Prostate gland (tissue), 2 donors: ENCODE measurements at regions not wholly inside any gene's neighbourhood (a gene's known extent, or its start where the extent isn't known, plus 50 kb on each side); places are given as distances from the start of the nearest gene placed in this dataset.

Experiments
- DNase-seq: peaks from one replicate; pipeline ENCODE4 v3.0.0-alpha.2; 2019; ENCODE audit warnings: low spot score
- H3K27ac ChIP-seq, 2 donors: fragments of 200-600 bp; sonication (generic); 2 replicates each; pipeline ENCODE4 v1.5.1; 2017 to 2019
- H3K27me3 ChIP-seq: fragments of 200-600 bp; sonication (generic); replicated peaks from 2 replicates; pipeline ENCODE4 v1.5.1; 2019; ENCODE audit not compliant: insufficient read depth
- H3K36me3 ChIP-seq, 2 donors: fragments of 200-600 bp; sonication (generic); 1 replicate in 1 of 2; 2 replicates in 1 of 2; pipeline versions ENCODE4 v1.5.1 to v1.8.1; 2017 to 2019
- H3K4me1 ChIP-seq: fragments of 200-600 bp; sonication (generic); replicated peaks from 2 replicates; pipeline ENCODE4 v1.5.1; 2019
- H3K4me3 ChIP-seq, 2 donors: fragments of 200-600 bp; sonication (generic); 2 replicates each; pipeline ENCODE4 v1.5.1; 2017 to 2019
- H3K9me3 ChIP-seq: fragments of 200-600 bp; sonication (generic); 2 replicates; pipeline ENCODE4 v1.5.1; 2017
- CTCF ChIP-seq, 4 experiments: fragments of 200-600 bp in 2 of 4; fragments of 450-650 bp in 2 of 4; sonication (generic) in 2 of 4; IDR thresholded peaks; 1 replicate in 3 of 4; 2 replicates in 1 of 4; pipeline ENCODE4 v1.5.1; 2016 to 2019; ENCODE audit warnings: antibody characterized with exemption in 4 of 4, mild to moderate bottlenecking in 2 of 4, moderate library complexity in 2 of 4
- POLR2A ChIP-seq: fragments of 450-650 bp; IDR thresholded peaks from one replicate; pipeline ENCODE4 v1.6.1; 2016; ENCODE audit warnings: antibody characterized with exemption, mild to moderate bottlenecking
- POLR2AphosphoS5 ChIP-seq: sonication (generic); formaldehyde crosslinking; IDR thresholded peaks from one replicate; pipeline ENCODE4 v1.6.1; 2017; ENCODE audit warnings: antibody characterized with exemption
- WGBS: methylation state at CpG from one replicate; pipeline ENCODE4 v1.1.5; 2018; 5-methylcytosine and 5-hydroxymethylcytosine counted together
- intact Hi-C: fragments of 100-400 bp; cut with DNase I; formaldehyde crosslinking; loops from one replicate; pipeline ENCODE4 v1.14.2; 2022

- no peaks in the 10 kb centered on the region for H3K4me1 ChIP-seq
- TF ChIP-seq POLR2A = no peak
- no peak for TF ChIP-seq CTCF (IDR thresholded peaks at IDR 0.05)
- TF ChIP-seq POLR2AphosphoS5 = no peak
- DNase-seq = no peak
- no peaks in the 10 kb centered on the region for H3K36me3 ChIP-seq
- 90% methylated on average over 5 of the region's 5 CpGs for WGBS
- no peak overlapping the region for H3K27ac ChIP-seq
- no peaks in the 10 kb centered on the region for H3K27me3 ChIP-seq
- intact Hi-C loops = no loop called here
- no peaks in the 10 kb centered on the region for H3K9me3 ChIP-seq
- H3K4me3 ChIP-seq = no peak overlapping the region
Observed at GRCh38 chr10:113232928-113233511, 283.0 kb downstream of the TCF7L2 start.

GRCh38 chr10:113234481-113234880, 284.4 kb downstream of the TCF7L2 start:
- intact Hi-C loops = no loop called here
- Histone ChIP-seq H3K27me3 (no peaks in the 10 kb centered on the region), H3K9me3 (no peaks in the 10 kb centered on the region), H3K27ac (no peak overlapping the region), H3K36me3 (no peaks in the 10 kb centered on the region), H3K4me1 (no peaks in the 10 kb centered on the region), H3K4me3 (no peak overlapping the region)
- no peak for DNase-seq
- 90% methylated on average over 3 of the region's 3 CpGs for WGBS
- TF ChIP-seq POLR2AphosphoS5 (no peak), POLR2A (no peak), CTCF (IDR thresholded peaks at IDR 0.05) (no peak)

- Histone ChIP-seq H3K9me3 (no peaks in the 10 kb centered on the region), H3K4me3 (no peak overlapping the region), H3K36me3 (no peaks in the 10 kb centered on the region), H3K27ac (no peak overlapping the region), H3K4me1 (no peaks in the 10 kb centered on the region), H3K27me3 (no peaks in the 10 kb centered on the region)
- intact Hi-C loops = no loop called here
- no peak for TF ChIP-seq CTCF (IDR thresholded peaks at IDR 0.05)
- no peak for TF ChIP-seq POLR2AphosphoS5
- no peak for TF ChIP-seq POLR2A
- no peak for DNase-seq
- 92% methylated on average over 4 of the region's 4 CpGs for WGBS
Observed at GRCh38 chr10:113235508-113235907, 285.5 kb downstream of the TCF7L2 start.

GRCh38 chr10:113236998-113237397, 287.0 kb downstream of the TCF7L2 start:
- Histone ChIP-seq H3K9me3 (no peaks in the 10 kb centered on the region), H3K27me3 (no peaks in the 10 kb centered on the region), H3K27ac (no peak overlapping the region), H3K4me1 (no peaks in the 10 kb centered on the region), H3K4me3 (no peak overlapping the region), H3K36me3 (no peaks in the 10 kb centered on the region)
- WGBS = 87% methylated on average over 5 of the region's 5 CpGs
- intact Hi-C loops = no loop called here
- no peak for DNase-seq
- TF ChIP-seq POLR2A (no peak), POLR2AphosphoS5 (no peak), CTCF (IDR thresholded peaks at IDR 0.05) (no peak)

GRCh38 chr10:113239566-113240350, 289.7 kb downstream of the TCF7L2 start:
- Histone ChIP-seq H3K4me1 (no peaks in the 10 kb centered on the region), H3K4me3 (no peak overlapping the region), H3K27me3 (no peaks in the 10 kb centered on the region), H3K27ac (no peak overlapping the region), H3K9me3 (no peaks in the 10 kb centered on the region), H3K36me3 (no peaks in the 10 kb centered on the region)
- no peak for TF ChIP-seq CTCF (IDR thresholded peaks at IDR 0.05)
- no peak for TF ChIP-seq POLR2AphosphoS5
- no peak for TF ChIP-seq POLR2A
- intact Hi-C loops = no loop called here
- DNase-seq = no peak
- WGBS = 80% methylated on average over 7 of the region's 7 CpGs
